ENCODE measurements at regions not wholly inside any gene's neighbourhood (a gene's known extent, or its start where the extent isn't known, plus 50 kb on each side); places are given as distances from the start of the nearest gene placed in this dataset.

GRCh38 chr7:137165786-137166185, 177.7 kb downstream of the PTN start:
- TF ChIP-seq POLR2A (IDR thresholded peaks at IDR 0.05) = no peak
- no peak for TF ChIP-seq CTCF (IDR thresholded peaks at IDR 0.05)
